GM18505 (cell line): ENCODE measurements at regions not wholly inside any gene's neighbourhood (a gene's known extent, or its start where the extent isn't known, plus 50 kb on each side); places are given as distances from the start of the nearest gene placed in this dataset.

Experiments
- ATAC-seq: cut with Tn5 transposase; IDR thresholded peaks from one replicate; pipeline ENCODE4 v1.9.1; 2021; ENCODE audit not compliant: unreplicated experiment
- POLR2A ChIP-seq: IDR thresholded peaks from 4 replicates; pipeline ENCODE4 v1.6.1; 2011; ENCODE audit warnings: borderline replicate concordance; ENCODE audit not compliant: insufficient read depth, insufficient read length; ENCODE audit errors: extremely low read depth

DNA sequence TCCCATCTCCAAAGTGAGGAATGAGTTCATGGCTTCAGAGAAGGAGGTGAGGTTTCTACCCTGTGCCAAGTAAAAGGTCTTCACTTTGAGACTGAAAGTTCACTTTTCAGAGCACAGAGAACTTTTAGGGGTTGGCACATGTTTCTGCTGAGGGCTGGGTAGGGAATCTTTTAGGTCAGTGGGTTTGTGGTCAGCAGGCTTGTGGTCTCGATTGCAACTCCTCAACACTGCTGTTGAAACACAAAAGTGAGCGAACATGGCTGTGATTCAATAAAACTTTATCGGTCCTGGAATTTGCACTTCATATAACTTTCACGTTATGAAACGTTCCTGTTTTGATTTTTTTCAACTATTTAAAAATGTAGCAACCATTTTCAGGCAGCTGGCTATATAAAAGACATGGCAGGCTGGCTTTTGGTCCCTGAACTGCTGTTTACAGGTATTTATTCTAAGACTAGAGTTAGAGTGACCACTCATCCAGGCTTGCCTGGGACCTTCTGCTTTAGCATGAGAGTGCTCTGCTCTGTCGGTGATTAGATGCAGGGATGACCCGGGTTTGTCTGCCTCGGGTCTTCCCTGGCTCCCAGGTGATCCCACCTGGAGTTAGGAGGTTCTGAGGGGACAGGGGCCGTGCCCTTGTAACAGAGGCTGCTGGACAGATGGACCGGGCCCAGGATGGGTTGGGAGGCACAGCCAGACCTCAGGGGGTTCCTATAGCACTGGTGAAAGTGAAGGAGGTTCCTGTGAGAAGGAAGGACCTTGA lies 62.7 kb upstream of the TAF1B start:
- no peak for TF ChIP-seq POLR2A
- no peak for ATAC-seq

DNA sequence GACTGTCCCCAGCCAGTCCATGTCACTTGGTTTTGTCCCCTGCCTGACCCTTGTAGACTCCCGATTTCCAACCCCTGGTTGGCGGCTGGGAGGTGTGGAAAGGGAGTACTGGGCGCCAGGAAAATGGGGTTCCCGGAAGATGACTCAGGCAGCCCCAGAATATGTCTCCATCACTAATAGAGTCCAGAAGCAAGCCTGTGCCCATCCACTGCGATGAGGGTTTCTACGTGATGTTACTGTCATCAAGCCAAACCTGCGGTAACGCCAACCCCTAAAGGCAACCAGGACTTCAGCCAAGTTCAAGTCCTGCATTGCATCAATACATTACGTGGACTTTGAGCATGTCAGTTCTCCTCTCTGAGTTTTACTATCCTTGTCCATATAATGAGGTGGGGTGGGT lies 62.0 kb upstream of the TAF1B start:
- no peak for TF ChIP-seq POLR2A
- ATAC-seq: no peak

DNA sequence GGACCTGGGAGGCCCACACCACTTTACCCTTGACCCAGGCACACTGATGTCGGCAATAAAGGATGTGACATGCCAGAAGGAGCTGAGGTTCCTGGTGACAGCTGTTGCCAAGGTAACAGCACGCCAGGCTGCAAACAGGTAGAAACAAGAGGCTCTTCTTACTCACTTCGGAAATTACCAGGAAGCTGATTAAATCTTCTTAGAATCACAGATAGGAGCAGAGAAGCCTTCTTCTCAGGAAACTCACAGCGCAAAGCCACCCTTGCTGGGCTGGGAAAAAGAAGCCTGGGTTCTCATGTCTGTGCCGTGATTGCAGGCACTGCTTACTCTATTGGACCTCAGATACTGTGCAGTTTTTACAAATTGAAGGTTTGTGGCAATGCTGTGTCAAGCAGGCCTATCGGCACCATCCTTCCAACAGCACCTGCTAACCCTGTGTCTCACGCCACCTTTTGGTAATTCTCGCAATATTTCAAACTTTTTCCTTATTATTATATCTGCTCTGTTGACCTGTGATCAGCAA lies 61.0 kb upstream of the TAF1B start:
- ATAC-seq: no peak
- TF ChIP-seq POLR2A: no peak

DNA sequence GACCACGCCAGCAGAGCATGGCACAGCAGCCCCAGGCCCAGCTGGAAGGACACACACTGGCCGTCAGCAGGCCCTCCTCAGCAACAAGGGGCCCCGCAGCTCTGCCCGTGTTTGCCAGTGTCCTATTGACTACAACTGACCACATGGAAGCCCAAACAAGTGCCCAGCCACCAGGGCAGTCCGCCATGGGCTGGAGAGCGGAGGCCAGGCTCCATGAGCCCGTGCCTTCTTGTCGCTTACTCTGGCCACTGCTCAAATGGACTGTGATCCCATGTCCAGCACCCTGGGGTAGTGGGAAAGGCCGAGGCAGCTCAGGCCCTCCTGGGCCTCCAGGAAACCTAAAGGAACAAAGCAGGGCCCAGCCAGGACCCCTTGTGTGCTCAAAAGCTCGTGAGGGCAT lies 53.9 kb upstream of the TAF1B start:
- no peak for TF ChIP-seq POLR2A
- no peak for ATAC-seq

DNA sequence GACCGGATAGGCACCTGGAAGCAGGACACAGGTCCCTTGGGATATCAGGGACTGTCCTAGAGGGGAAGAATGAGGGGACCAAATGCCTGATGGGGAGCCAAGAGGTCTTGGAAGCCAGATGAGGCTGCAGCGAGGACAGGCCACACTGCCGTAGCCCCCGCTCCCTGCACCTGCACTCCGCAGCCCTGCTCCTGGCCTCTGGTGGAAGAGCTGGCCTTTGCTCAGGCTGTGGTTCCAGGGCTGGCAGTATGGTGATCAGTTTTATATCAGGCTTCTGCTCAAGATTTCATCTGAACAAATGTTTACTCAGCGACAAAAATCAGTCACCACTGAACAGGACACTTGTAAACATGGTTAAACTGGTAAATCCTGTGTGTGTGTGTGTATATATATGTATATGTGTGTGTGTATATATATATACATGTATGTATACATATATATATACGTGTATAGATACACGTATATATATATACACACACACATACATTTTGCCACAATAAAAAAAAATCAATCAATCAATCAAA lies 52.5 kb upstream of the TAF1B start:
- no peak for ATAC-seq
- TF ChIP-seq POLR2A: no peak

DNA sequence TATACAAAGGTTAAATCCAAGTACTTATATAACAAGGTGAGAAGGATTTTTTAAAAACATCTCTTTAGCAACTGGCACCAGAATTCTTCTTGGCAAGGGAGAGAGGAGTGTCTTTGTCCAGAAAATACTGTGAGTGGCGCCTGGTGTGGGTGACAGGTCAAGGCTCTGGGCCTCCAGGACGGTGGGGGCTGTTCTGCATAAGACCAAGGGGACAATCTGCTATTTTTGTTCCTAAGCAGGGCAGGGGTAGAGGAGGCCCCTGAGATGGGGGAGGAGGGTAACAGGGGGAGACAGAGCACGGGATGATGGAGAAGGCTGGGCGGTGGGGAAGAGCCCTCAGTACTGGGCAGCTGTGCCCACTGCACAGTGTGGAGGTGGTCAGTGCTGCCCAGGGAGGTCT lies 51.6 kb upstream of the TAF1B start:
- no peak for ATAC-seq

DNA sequence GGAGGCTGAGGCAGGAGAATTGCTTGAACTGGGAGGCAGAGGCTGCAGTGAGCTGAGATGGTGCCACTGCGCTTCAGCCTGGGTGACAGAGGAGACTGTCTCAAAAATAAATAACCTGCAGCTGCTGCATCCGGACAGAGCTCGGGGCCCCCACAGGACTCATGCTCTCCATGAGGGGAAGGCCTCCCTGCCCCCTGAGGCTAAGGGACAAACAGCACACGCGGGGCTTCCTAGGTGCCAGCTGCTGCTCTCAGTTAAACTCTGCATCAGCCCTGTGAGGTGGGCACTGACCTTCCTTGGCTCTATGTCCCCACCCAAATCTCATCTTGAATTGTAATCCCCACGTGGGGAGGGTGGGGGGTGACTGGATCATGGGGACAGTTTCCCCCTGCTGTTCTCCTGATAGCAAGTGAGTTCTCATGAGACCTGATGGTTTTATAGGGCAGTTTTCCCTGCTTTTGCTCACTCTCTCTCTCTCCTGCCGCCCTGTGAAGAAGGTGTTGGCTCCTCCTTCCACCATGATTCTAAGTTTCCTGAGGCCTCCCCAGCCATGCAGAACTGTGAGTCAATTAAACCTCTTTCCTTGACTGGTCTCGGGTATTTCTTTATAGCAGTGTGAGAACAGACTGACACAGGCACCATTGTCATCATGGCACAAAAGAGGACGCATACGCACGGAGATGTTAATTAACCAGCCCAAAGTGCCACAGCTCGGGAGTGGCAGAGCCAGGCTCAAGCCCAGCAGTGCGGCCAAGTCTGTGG lies 49.9 kb upstream of the TAF1B start:
- TF ChIP-seq POLR2A: no peak
- no peak for ATAC-seq

More for the DNA sequence above, 51.6 kb upstream of the TAF1B start:
- TF ChIP-seq POLR2A: no peak
